WTC11 (cell line): ENCODE measurements at regions not wholly inside any gene's neighbourhood (a gene's known extent, or its start where the extent isn't known, plus 50 kb on each side); places are given as distances from the start of the nearest gene placed in this dataset.

ENCODE experiments used
- ATAC-seq: fragments of 200-7000 bp; cut with Tn5 transposase; 2 replicates; pipeline ENCODE4 v1.10.0; 2021; ENCODE audit warnings: mild to moderate bottlenecking, moderate library complexity
- CTCF ChIA-PET: fragments of 300-600 bp; sonication (Branson Sonifier 250); formaldehyde crosslinking; loops from one replicate; lab custom pipeline; 2021; ENCODE audit warnings: antibody characterized with exemption; lab: Charles Lee
- POLR2A ChIA-PET: fragments of 350-600 bp; sonication (Branson Sonifier 250); formaldehyde crosslinking; loops from one replicate; lab custom pipeline; 2021; ENCODE audit warnings: antibody characterized with exemption; lab: Charles Lee
- DNase-seq: peaks from one replicate; pipeline ENCODE4 v3.0.0; 2021; ENCODE audit warnings: low spot score
- H3K27ac Mint-ChIP-seq: 2 replicates; pipeline ENCODE4 v1.8.0; 2021; ENCODE audit warnings: mixed read lengths
- H3K27me3 Mint-ChIP-seq: 2 replicates; pipeline ENCODE4 v1.8.0; 2021; ENCODE audit warnings: low read depth, mild to moderate bottlenecking, moderate library complexity, mixed read lengths
- H3K36me3 Mint-ChIP-seq: 2 replicates; pipeline ENCODE4 v1.8.0; 2021; ENCODE audit warnings: mixed read lengths
- H3K4me1 Mint-ChIP-seq: 2 replicates; pipeline ENCODE4 v1.8.0; 2022; ENCODE audit warnings: mixed read lengths
- H3K4me3 Mint-ChIP-seq: 2 replicates; pipeline ENCODE4 v1.8.0; 2021; ENCODE audit warnings: mild to moderate bottlenecking, moderate library complexity, mixed read lengths
- H3K9me3 Mint-ChIP-seq: 2 replicates; pipeline ENCODE4 v1.8.0; 2021; ENCODE audit warnings: mixed read lengths
- ATF1 ChIP-seq: sonication (generic); formaldehyde crosslinking; IDR thresholded peaks from 2 replicates; pipeline ENCODE4 v1.8.1; 2023; ENCODE audit warnings: mild to moderate bottlenecking, moderate library complexity, missing genetic modification reagents
- ATF3 ChIP-seq: sonication (generic); formaldehyde crosslinking; conservative IDR thresholded peaks from 2 replicates; pipeline ENCODE4 v1.8.1; 2022; ENCODE audit warnings: mild to moderate bottlenecking, missing genetic modification reagents
- E2F1 ChIP-seq: sonication (generic); formaldehyde crosslinking; IDR thresholded peaks from 2 replicates; pipeline ENCODE4 v1.8.0; 2022; ENCODE audit warnings: mild to moderate bottlenecking, missing genetic modification reagents
- FOXJ3 ChIP-seq: sonication (generic); formaldehyde crosslinking; IDR thresholded peaks from 2 replicates; pipeline ENCODE4 v1.9.0; 2021; ENCODE audit warnings: missing genetic modification reagents, mild to moderate bottlenecking, borderline replicate concordance
- HMGA2 ChIP-seq: fragments of 250-450 bp; sonication (Bioruptor Pico); IDR thresholded peaks from 2 replicates; pipeline ENCODE4 v1.4.0; 2021; ENCODE audit warnings: mild to moderate bottlenecking, moderate library complexity
- MXD4 ChIP-seq: fragments of 250-450 bp; sonication (Bioruptor Pico); IDR thresholded peaks from 2 replicates; pipeline ENCODE4 v1.8.0; 2021; ENCODE audit warnings: mild to moderate bottlenecking, moderate library complexity, borderline replicate concordance
- NR2C2 ChIP-seq: sonication (generic); formaldehyde crosslinking; IDR thresholded peaks from 2 replicates; pipeline ENCODE4 v1.8.0; 2022; ENCODE audit warnings: mild to moderate bottlenecking, missing genetic modification reagents
- OVOL2 ChIP-seq: fragments of 250-450 bp; sonication (Bioruptor Pico); IDR thresholded peaks from 2 replicates; pipeline ENCODE4 v1.9.0; 2021; ENCODE audit warnings: mild to moderate bottlenecking, borderline replicate concordance
- SP1 ChIP-seq: sonication (generic); formaldehyde crosslinking; conservative IDR thresholded peaks from 2 replicates; pipeline ENCODE4 v1.8.1; 2022; ENCODE audit warnings: missing genetic modification reagents
- TCF7 ChIP-seq: sonication (generic); formaldehyde crosslinking; IDR thresholded peaks from 2 replicates; pipeline ENCODE4 v1.8.0; 2022; ENCODE audit warnings: mild to moderate bottlenecking, low read depth, missing genetic modification reagents, moderate library complexity
- ZBTB43 ChIP-seq: sonication (generic); formaldehyde crosslinking; IDR thresholded peaks from 2 replicates; pipeline ENCODE4 v1.8.1; 2023; ENCODE audit warnings: mild to moderate bottlenecking, missing genetic modification reagents
- ZNF219 ChIP-seq: sonication (generic); formaldehyde crosslinking; IDR thresholded peaks from 2 replicates; pipeline ENCODE4 v1.8.0; 2023; ENCODE audit warnings: missing genetic modification reagents, mild to moderate bottlenecking, borderline replicate concordance
- ZNF232 ChIP-seq: sonication (generic); formaldehyde crosslinking; IDR thresholded peaks from 2 replicates; pipeline ENCODE4 v1.8.0; 2022; ENCODE audit warnings: mild to moderate bottlenecking, missing genetic modification reagents
- ZNF263 ChIP-seq: sonication (generic); formaldehyde crosslinking; IDR thresholded peaks from 2 replicates; pipeline ENCODE4 v1.8.1; 2022; ENCODE audit warnings: low read depth, mild to moderate bottlenecking, moderate library complexity, missing genetic modification reagents
- TF ChIP-seq, protein P1 (sequence below): fragments of 250-450 bp; sonication (Bioruptor Pico); IDR thresholded peaks from 2 replicates; pipeline ENCODE4 v1.9.0; 2021; ENCODE audit warnings: mild to moderate bottlenecking
- TF ChIP-seq, protein P2 (sequence below): sonication (generic); formaldehyde crosslinking; IDR thresholded peaks from 2 replicates; pipeline ENCODE4 v1.8.0; 2023; ENCODE audit warnings: missing genetic modification reagents, mild to moderate bottlenecking, borderline replicate concordance
- TF ChIP-seq, protein P3 (sequence below): fragments of 250-450 bp; sonication (Bioruptor Pico); IDR thresholded peaks from 2 replicates; pipeline ENCODE4 v2.1.2; 2022; ENCODE audit warnings: mild to moderate bottlenecking, moderate library complexity
- TF ChIP-seq, protein P4 (sequence below): sonication (generic); formaldehyde crosslinking; IDR thresholded peaks from 2 replicates; pipeline ENCODE4 v1.8.0; 2022; ENCODE audit warnings: mild to moderate bottlenecking, missing genetic modification reagents
- TF ChIP-seq, protein P5 (sequence below): sonication (generic); formaldehyde crosslinking; IDR thresholded peaks from 2 replicates; pipeline ENCODE4 v1.8.1; 2022; ENCODE audit warnings: missing genetic modification reagents, borderline replicate concordance
- TF ChIP-seq, protein P6 (sequence below): sonication (generic); formaldehyde crosslinking; IDR thresholded peaks from 2 replicates; pipeline ENCODE4 v1.8.0; 2022; ENCODE audit warnings: mild to moderate bottlenecking, missing genetic modification reagents
- TF ChIP-seq, protein P7 (sequence below): sonication (generic); formaldehyde crosslinking; IDR thresholded peaks from 2 replicates; pipeline ENCODE4 v1.8.1; 2023; ENCODE audit warnings: mild to moderate bottlenecking, missing genetic modification reagents

GRCh38 chr9:107841076-107841475, 351.5 kb upstream of the KLF4 start (continued):
- TF ChIP-seq, protein P1, sequence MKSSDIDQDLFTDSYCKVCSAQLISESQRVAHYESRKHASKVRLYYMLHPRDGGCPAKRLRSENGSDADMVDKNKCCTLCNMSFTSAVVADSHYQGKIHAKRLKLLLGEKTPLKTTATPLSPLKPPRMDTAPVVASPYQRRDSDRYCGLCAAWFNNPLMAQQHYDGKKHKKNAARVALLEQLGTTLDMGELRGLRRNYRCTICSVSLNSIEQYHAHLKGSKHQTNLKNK: no peak
- TF ChIP-seq HMGA2: no peak
- TF ChIP-seq, protein P2, sequence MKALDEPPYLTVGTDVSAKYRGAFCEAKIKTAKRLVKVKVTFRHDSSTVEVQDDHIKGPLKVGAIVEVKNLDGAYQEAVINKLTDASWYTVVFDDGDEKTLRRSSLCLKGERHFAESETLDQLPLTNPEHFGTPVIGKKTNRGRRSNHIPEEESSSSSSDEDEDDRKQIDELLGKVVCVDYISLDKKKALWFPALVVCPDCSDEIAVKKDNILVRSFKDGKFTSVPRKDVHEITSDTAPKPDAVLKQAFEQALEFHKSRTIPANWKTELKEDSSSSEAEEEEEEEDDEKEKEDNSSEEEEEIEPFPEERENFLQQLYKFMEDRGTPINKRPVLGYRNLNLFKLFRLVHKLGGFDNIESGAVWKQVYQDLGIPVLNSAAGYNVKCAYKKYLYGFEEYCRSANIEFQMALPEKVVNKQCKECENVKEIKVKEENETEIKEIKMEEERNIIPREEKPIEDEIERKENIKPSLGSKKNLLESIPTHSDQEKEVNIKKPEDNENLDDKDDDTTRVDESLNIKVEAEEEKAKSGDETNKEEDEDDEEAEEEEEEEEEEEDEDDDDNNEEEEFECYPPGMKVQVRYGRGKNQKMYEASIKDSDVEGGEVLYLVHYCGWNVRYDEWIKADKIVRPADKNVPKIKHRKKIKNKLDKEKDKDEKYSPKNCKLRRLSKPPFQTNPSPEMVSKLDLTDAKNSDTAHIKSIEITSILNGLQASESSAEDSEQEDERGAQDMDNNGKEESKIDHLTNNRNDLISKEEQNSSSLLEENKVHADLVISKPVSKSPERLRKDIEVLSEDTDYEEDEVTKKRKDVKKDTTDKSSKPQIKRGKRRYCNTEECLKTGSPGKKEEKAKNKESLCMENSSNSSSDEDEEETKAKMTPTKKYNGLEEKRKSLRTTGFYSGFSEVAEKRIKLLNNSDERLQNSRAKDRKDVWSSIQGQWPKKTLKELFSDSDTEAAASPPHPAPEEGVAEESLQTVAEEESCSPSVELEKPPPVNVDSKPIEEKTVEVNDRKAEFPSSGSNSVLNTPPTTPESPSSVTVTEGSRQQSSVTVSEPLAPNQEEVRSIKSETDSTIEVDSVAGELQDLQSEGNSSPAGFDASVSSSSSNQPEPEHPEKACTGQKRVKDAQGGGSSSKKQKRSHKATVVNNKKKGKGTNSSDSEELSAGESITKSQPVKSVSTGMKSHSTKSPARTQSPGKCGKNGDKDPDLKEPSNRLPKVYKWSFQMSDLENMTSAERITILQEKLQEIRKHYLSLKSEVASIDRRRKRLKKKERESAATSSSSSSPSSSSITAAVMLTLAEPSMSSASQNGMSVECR: no peak
- TF ChIP-seq, protein P3, sequence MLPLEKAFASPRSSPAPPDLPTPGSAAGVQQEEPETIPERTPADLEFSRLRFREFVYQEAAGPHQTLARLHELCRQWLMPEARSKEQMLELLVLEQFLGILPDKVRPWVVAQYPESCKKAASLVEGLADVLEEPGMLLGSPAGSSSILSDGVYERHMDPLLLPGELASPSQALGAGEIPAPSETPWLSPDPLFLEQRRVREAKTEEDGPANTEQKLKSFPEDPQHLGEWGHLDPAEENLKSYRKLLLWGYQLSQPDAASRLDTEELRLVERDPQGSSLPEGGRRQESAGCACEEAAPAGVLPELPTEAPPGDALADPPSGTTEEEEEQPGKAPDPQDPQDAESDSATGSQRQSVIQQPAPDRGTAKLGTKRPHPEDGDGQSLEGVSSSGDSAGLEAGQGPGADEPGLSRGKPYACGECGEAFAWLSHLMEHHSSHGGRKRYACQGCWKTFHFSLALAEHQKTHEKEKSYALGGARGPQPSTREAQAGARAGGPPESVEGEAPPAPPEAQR (CRISPR knock-in tag): no peak
- TF ChIP-seq NR2C2: no peak
- no peak for TF ChIP-seq ZNF219
- no peak for TF ChIP-seq E2F1 (CRISPR knock-in tag)
- TF ChIP-seq FOXJ3 (CRISPR knock-in tag): no peak
- no peak for TF ChIP-seq ZBTB43

DNA sequence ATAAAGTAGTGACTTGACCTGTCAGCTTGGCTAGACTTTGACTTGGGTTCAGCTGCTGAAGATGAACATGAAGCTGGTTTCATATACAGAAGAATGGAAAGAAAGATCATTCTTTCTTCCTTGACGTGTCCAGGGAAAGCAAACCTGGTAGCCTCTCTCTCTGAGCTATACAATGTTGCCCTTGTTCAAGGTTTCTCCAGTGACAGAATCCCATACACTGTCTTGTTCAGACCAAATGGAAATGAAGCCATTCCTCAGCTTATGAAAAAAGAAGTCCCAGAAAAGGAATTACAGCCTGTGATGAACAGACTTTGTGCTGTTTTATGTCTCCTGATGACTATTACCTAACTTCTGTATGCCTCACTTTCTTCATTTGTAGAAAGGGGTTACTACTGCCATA, 349.8 kb upstream of the KLF4 start:
- Mint-ChIP-seq H3K27me3 (no peaks in the 10 kb centered on the region), H3K27ac (no peak overlapping the region), H3K9me3 (no peaks in the 10 kb centered on the region), H3K4me3 (no peak overlapping the region), H3K4me1 (no peaks in the 10 kb centered on the region), H3K36me3 (no peaks in the 10 kb centered on the region)
- ChIA-PET POLR2A (no interaction called here), CTCF (no interaction called here)
- DNase-seq (no peak), ATAC-seq (no peak)
- TF ChIP-seq ZNF232 (no peak), ATF3 (CRISPR knock-in tag) (no peak), SP1 (CRISPR knock-in tag) (no peak), ZNF263 (CRISPR knock-in tag) (no peak), ATF1 (no peak), MXD4 (CRISPR knock-in tag) (no peak), TCF7 (CRISPR knock-in tag) (no peak), OVOL2 (CRISPR knock-in tag) (no peak), HMGA2 (no peak), FOXJ3 (CRISPR knock-in tag) (no peak)
- TF ChIP-seq, protein P4, sequence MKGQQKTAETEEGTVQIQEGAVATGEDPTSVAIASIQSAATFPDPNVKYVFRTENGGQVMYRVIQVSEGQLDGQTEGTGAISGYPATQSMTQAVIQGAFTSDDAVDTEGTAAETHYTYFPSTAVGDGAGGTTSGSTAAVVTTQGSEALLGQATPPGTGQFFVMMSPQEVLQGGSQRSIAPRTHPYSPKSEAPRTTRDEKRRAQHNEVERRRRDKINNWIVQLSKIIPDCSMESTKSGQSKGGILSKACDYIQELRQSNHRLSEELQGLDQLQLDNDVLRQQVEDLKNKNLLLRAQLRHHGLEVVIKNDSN (CRISPR knock-in tag): no peak
- TF ChIP-seq, protein P5, sequence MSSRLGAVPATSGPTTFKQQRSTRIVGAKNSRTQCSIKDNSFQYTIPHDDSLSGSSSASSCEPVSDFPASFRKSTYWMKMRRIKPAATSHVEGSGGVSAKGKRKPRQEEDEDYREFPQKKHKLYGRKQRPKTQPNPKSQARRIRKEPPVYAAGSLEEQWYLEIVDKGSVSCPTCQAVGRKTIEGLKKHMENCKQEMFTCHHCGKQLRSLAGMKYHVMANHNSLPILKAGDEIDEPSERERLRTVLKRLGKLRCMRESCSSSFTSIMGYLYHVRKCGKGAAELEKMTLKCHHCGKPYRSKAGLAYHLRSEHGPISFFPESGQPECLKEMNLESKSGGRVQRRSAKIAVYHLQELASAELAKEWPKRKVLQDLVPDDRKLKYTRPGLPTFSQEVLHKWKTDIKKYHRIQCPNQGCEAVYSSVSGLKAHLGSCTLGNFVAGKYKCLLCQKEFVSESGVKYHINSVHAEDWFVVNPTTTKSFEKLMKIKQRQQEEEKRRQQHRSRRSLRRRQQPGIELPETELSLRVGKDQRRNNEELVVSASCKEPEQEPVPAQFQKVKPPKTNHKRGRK (CRISPR knock-in tag): no peak
- TF ChIP-seq, protein P6, sequence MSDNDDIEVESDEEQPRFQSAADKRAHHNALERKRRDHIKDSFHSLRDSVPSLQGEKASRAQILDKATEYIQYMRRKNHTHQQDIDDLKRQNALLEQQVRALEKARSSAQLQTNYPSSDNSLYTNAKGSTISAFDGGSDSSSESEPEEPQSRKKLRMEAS: no peak
- TF ChIP-seq, protein P7, sequence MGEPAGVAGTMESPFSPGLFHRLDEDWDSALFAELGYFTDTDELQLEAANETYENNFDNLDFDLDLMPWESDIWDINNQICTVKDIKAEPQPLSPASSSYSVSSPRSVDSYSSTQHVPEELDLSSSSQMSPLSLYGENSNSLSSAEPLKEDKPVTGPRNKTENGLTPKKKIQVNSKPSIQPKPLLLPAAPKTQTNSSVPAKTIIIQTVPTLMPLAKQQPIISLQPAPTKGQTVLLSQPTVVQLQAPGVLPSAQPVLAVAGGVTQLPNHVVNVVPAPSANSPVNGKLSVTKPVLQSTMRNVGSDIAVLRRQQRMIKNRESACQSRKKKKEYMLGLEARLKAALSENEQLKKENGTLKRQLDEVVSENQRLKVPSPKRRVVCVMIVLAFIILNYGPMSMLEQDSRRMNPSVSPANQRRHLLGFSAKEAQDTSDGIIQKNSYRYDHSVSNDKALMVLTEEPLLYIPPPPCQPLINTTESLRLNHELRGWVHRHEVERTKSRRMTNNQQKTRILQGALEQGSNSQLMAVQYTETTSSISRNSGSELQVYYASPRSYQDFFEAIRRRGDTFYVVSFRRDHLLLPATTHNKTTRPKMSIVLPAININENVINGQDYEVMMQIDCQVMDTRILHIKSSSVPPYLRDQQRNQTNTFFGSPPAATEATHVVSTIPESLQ (CRISPR knock-in tag): no peak
